Tibial nerve (tissue), 3 donors: ENCODE measurements at regions not wholly inside any gene's neighbourhood (a gene's known extent, or its start where the extent isn't known, plus 50 kb on each side); places are given as distances from the start of the nearest gene placed in this dataset.

ENCODE experiments used
- POLR2A ChIP-seq, 2 donors: fragments of 450-650 bp; IDR thresholded peaks; one replicate each; pipeline ENCODE4 v1.6.1; 2017; ENCODE audit warnings: antibody characterized with exemption in 2 of 2, mild to moderate bottlenecking in 2 of 2, moderate library complexity in 2 of 2
- TF ChIP-seq, protein P1 (sequence below), 5 experiments: fragments of 200-600 bp in 3 of 5; fragments of 450-650 bp in 2 of 5; sonication (generic) in 3 of 5; IDR thresholded peaks; one replicate each; pipeline ENCODE4 v1.5.1; 2016 to 2019; ENCODE audit warnings: antibody characterized with exemption in 5 of 5, mild to moderate bottlenecking in 3 of 5, moderate library complexity in 2 of 5

DNA sequence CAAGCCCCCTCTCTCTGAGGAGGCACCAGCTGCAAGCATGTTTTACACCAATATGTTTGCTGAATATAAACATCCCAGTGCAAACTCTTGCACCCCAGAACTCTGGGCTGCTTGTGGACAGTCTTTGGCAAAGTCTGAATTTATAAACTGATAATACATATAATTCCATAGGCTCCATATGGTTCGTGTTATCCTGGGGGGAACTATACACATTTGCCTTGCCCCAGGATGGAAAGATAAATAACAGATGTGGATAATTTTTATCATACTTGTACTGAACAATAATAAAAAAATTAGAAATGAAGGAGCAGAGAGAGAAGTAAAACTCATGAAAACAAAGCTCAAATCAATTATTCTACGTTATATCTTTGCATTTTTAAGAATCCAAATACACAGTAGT lies 50.6 kb upstream of the GAS1 start:
- TF ChIP-seq POLR2A (IDR thresholded peaks at IDR 0.05), result no peak
- TF ChIP-seq, protein P1, sequence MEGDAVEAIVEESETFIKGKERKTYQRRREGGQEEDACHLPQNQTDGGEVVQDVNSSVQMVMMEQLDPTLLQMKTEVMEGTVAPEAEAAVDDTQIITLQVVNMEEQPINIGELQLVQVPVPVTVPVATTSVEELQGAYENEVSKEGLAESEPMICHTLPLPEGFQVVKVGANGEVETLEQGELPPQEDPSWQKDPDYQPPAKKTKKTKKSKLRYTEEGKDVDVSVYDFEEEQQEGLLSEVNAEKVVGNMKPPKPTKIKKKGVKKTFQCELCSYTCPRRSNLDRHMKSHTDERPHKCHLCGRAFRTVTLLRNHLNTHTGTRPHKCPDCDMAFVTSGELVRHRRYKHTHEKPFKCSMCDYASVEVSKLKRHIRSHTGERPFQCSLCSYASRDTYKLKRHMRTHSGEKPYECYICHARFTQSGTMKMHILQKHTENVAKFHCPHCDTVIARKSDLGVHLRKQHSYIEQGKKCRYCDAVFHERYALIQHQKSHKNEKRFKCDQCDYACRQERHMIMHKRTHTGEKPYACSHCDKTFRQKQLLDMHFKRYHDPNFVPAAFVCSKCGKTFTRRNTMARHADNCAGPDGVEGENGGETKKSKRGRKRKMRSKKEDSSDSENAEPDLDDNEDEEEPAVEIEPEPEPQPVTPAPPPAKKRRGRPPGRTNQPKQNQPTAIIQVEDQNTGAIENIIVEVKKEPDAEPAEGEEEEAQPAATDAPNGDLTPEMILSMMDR (IDR thresholded peaks at IDR 0.05), result no peak
